Upper lobe of left lung (tissue), 6 donors: ENCODE measurements at regions not wholly inside any gene's neighbourhood (a gene's known extent, or its start where the extent isn't known, plus 50 kb on each side); places are given as distances from the start of the nearest gene placed in this dataset.

Experiments
- ATAC-seq, 2 donors: fragments of 200-7000 bp; cut with Tn5 transposase; one replicate each; pipeline ENCODE4 v1.9.1; 2022; ENCODE audit warnings: mild to moderate bottlenecking in 2 of 2, moderate library complexity in 2 of 2; ENCODE audit not compliant: low FRiP score in 2 of 2
- DNase-seq, 2 donors: peaks; one replicate each; pipeline ENCODE4 v3.0.0-alpha.2; 2019 to 2020
- H3K27ac ChIP-seq, 4 donors: fragments of 200-600 bp; sonication (generic); one replicate each; pipeline ENCODE4 v1.5.1; 2016 to 2019
- H3K27me3 ChIP-seq, 4 donors: fragments of 200-600 bp; sonication (generic); one replicate each; pipeline ENCODE4 v1.5.1; 2017 to 2019
- H3K36me3 ChIP-seq, 4 donors: fragments of 200-600 bp; sonication (generic); one replicate each; pipeline ENCODE4 v1.5.1; 2016 to 2019
- H3K4me1 ChIP-seq, 4 donors: fragments of 200-600 bp; sonication (generic); one replicate each; pipeline ENCODE4 v1.5.1; 2018 to 2019
- H3K4me3 ChIP-seq, 4 donors: fragments of 200-600 bp; sonication (generic); one replicate each; pipeline ENCODE4 v1.5.1; 2017 to 2019; ENCODE audit warnings: mild to moderate bottlenecking in 2 of 4, moderate library complexity in 1 of 4
- H3K9me3 ChIP-seq, 4 donors: fragments of 200-600 bp; sonication (generic); one replicate each; pipeline ENCODE4 v1.5.1; 2018 to 2019
- CTCF ChIP-seq, 6 experiments: fragments of 450-650 bp in 4 of 6; fragments of 200-600 bp in 2 of 6; sonication (generic) in 2 of 6; IDR thresholded peaks; one replicate each; pipeline ENCODE4 v1.5.1; 2016 to 2019; ENCODE audit warnings: antibody characterized with exemption in 6 of 6
- EP300 ChIP-seq, 4 donors: sonication (generic); formaldehyde crosslinking; IDR thresholded peaks; one replicate each; pipeline ENCODE4 v1.5.1; 2017; ENCODE audit warnings: antibody characterized with exemption in 4 of 4, control low read depth in 2 of 4
- POLR2A ChIP-seq, 4 donors: fragments of 450-650 bp; IDR thresholded peaks; one replicate each; pipeline ENCODE4 v1.5.1; 2016 to 2017; ENCODE audit warnings: antibody characterized with exemption in 4 of 4, mild to moderate bottlenecking in 2 of 4
- POLR2AphosphoS5 ChIP-seq, 2 donors: sonication (generic); formaldehyde crosslinking; IDR thresholded peaks; one replicate each; pipeline ENCODE4 v1.5.1; 2017; ENCODE audit warnings: antibody characterized with exemption in 2 of 2
- WGBS, 2 donors: methylation state at CpG; one replicate each; pipeline ENCODE4 v1.1.5; 2017 to 2018; 5-methylcytosine and 5-hydroxymethylcytosine counted together
- donor health status: DM: no; HTN: no; CAD: no; lungs with moderate emphysema.
- donor health status: DM: no; HTN: yes; CAD: no; lungs with severe emphysema.

DNA sequence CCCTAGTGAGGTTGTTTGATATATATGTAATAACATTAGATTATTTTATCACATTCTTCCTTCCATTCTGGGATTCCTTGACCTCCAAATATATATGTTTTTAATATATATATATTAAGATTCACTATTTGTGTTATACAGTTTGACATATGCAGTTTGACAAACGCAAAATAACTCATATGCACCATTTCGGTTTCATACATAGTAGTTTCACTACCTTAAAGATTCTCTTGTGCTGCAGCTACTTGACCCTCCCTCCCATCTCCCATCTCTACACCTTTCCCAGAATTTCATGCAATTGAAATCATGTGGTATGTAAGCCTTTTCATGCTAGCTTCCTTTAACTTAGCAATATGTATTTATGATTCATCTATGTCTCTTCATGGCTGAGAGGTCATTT is 1244.4 kb downstream of the SORCS3 start:
- no peaks in the 10 kb centered on the region for H3K27me3 ChIP-seq
- no peak overlapping the region for H3K27ac ChIP-seq
- TF ChIP-seq EP300 (IDR thresholded peaks at IDR 0.05) = no peak
- TF ChIP-seq CTCF (IDR thresholded peaks at IDR 0.05) = no peak
- no peak for TF ChIP-seq POLR2AphosphoS5 (IDR thresholded peaks at IDR 0.05)
- TF ChIP-seq POLR2A (IDR thresholded peaks at IDR 0.05) = no peak
- whole genome bisulfite sequencing, 2 donors = 81 to 88% methylated on average over 2 of the region's 2 CpGs
- H3K36me3 ChIP-seq = no peaks in the 10 kb centered on the region
- H3K4me3 ChIP-seq = no peak overlapping the region
- H3K9me3 ChIP-seq = peaks cover 0 to 3% (median 0%) of the 10 kb centered on the region in 4 donors
- no peak for DNase-seq
- no peaks in the 10 kb centered on the region for H3K4me1 ChIP-seq
- no peak for ATAC-seq

DNA sequence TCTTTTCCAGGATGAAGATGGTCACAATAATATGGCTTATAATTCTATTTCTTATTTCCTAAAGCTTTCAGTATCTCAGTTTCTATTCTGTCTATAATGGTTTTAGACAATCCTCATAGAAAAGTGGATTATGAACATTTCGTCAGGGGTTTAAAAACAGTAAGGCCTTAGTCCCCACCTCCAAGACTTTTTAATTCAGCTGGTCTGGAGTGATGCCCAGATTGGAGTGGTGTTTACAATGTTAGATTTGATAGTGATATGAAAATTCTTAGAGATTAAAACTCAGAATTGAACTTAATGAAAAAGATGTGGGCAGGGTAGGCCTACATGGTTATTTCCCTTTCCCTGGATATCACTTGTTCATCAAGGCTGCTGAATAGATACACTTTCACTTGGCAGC is 1238.3 kb downstream of the SORCS3 start:
- Histone ChIP-seq H3K36me3 (no peaks in the 10 kb centered on the region), H3K9me3 (no peaks in the 10 kb centered on the region), H3K27ac (no peak overlapping the region), H3K4me1 (no peaks in the 10 kb centered on the region), H3K27me3 (no peaks in the 10 kb centered on the region), H3K4me3 (no peak overlapping the region)
- no peak for ATAC-seq
- WGBS, 2 donors = 52 to 56% methylated on average over 1 of the region's 1 CpG
- DNase-seq = no peak
- TF ChIP-seq CTCF (IDR thresholded peaks at IDR 0.05) = no peak
- no peak for TF ChIP-seq POLR2A (IDR thresholded peaks at IDR 0.05)
- TF ChIP-seq EP300 (IDR thresholded peaks at IDR 0.05) = no peak
- TF ChIP-seq POLR2AphosphoS5 (IDR thresholded peaks at IDR 0.05) = no peak

- no peaks in the 10 kb centered on the region for H3K4me1 ChIP-seq
- no peak overlapping the region for H3K27ac ChIP-seq
- H3K27me3 ChIP-seq = no peaks in the 10 kb centered on the region
- no peak for DNase-seq
- peaks cover 0 to 8% (median 0%) of the 10 kb centered on the region in 4 donors for H3K9me3 ChIP-seq
- 44 to 73% methylated on average over 2 of the region's 2 CpGs for WGBS, 2 donors
- no peaks in the 10 kb centered on the region for H3K36me3 ChIP-seq
- no peak for ATAC-seq
- TF ChIP-seq POLR2A (IDR thresholded peaks at IDR 0.05) (no peak), EP300 (IDR thresholded peaks at IDR 0.05) (no peak), CTCF (IDR thresholded peaks at IDR 0.05) (no peak), POLR2AphosphoS5 (IDR thresholded peaks at IDR 0.05) (no peak)
- no peak overlapping the region for H3K4me3 ChIP-seq
Measured at GRCh38 chr10:105875050-105875449, 1234.0 kb downstream of the SORCS3 start.

GRCh38 chr10:105872665-105873064 is 1231.6 kb downstream of the SORCS3 start:
- no peak overlapping the region for H3K4me3 ChIP-seq
- H3K36me3 ChIP-seq = no peaks in the 10 kb centered on the region
- H3K9me3 ChIP-seq = peaks cover 0 to 8% (median 0%) of the 10 kb centered on the region in 4 donors
- ATAC-seq = no peak
- no peaks in the 10 kb centered on the region for H3K4me1 ChIP-seq
- WGBS, 2 donors = 63 to 68% methylated on average over 4 of the region's 4 CpGs
- H3K27ac ChIP-seq = no peak overlapping the region
- no peak for DNase-seq
- H3K27me3 ChIP-seq = no peaks in the 10 kb centered on the region
- TF ChIP-seq POLR2A (IDR thresholded peaks at IDR 0.05) (no peak), CTCF (IDR thresholded peaks at IDR 0.05) (no peak), POLR2AphosphoS5 (IDR thresholded peaks at IDR 0.05) (no peak), EP300 (IDR thresholded peaks at IDR 0.05) (no peak)

- no peak overlapping the region for H3K27ac ChIP-seq
- H3K36me3 ChIP-seq = no peaks in the 10 kb centered on the region
- WGBS, 2 donors = 0 to 74% methylated on average over 1 of the region's 1 CpG
- TF ChIP-seq CTCF (IDR thresholded peaks at IDR 0.05) (no peak), EP300 (IDR thresholded peaks at IDR 0.05) (no peak), POLR2A (IDR thresholded peaks at IDR 0.05) (no peak)
- peaks cover 0 to 8% (median 0%) of the 10 kb centered on the region in 4 donors for H3K9me3 ChIP-seq
- H3K27me3 ChIP-seq = no peaks in the 10 kb centered on the region
- H3K4me1 ChIP-seq = no peaks in the 10 kb centered on the region
- H3K4me3 ChIP-seq = no peak overlapping the region
- no peak for ATAC-seq
- DNase-seq = no peak
Measured at GRCh38 chr10:105868935-105869334, 1227.8 kb downstream of the SORCS3 start.
